IPS-NIHi7 (cell line): ENCODE measurements at regions not wholly inside any gene's neighbourhood (a gene's known extent, or its start where the extent isn't known, plus 50 kb on each side); places are given as distances from the start of the nearest gene placed in this dataset.
A peak's percentile ranks its signal among the peaks of the same experiment; 100 is the strongest.

ENCODE experiments used
- DNase-seq: peaks from one replicate; pipeline ENCODE4 v3.0.0; 2012; ENCODE audit warnings: mixed read lengths; ENCODE audit errors: extremely low spot score

- no peak for DNase-seq
Observed at GRCh38 chr1:222040121-222040805, 298.4 kb upstream of the DUSP10 start.

- no peak for DNase-seq
Observed at GRCh38 chr1:222038971-222039370, 297.1 kb upstream of the DUSP10 start.

DNA sequence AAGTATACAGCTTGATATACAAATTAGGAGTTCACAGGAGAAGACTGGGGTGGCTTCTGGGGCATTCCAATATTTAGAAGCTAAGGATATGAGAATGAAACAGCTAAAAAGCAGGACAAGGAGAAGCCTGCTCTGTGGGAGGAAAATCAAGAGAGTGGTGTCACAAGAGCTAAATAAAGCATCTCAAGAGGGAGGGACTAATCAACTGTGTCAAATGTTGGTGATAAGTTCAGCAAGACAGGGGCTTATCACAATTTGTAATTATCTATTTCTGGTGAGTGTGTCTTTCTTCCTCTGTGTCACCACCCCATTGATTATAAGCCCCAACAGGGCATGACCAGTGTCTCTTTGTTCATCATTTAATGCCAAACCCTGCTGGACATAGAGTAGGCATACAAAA lies 295.8 kb upstream of the DUSP10 start:
- no peak for DNase-seq

DNA sequence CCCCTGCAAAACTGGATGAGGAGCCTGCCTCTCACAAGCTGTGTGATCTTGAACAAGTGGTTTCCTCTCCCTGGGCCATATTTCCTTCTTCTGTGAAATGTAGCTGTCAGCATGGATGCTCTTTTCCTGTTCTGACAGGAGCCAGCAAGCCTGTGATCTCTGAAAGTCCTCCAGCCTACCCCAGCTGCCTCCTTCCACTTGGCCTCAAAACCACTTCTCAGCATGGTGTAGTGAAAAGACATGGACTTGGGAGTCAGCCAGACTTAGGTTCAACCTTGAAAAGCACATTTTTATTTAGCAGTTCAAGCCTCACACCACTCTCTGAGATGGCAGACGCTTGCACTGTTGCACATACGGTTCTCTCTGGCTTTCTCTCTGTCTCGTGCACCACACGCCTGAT lies 292.9 kb upstream of the DUSP10 start:
- no peak for DNase-seq

GRCh38 chr1:222033450-222033849 lies 291.6 kb upstream of the DUSP10 start:
- DNase-seq: no peak

GRCh38 chr1:222031318-222031717 lies 289.4 kb upstream of the DUSP10 start:
- no peak for DNase-seq

GRCh38 chr1:222028676-222029075 lies 286.8 kb upstream of the DUSP10 start:
- no peak for DNase-seq

DNA sequence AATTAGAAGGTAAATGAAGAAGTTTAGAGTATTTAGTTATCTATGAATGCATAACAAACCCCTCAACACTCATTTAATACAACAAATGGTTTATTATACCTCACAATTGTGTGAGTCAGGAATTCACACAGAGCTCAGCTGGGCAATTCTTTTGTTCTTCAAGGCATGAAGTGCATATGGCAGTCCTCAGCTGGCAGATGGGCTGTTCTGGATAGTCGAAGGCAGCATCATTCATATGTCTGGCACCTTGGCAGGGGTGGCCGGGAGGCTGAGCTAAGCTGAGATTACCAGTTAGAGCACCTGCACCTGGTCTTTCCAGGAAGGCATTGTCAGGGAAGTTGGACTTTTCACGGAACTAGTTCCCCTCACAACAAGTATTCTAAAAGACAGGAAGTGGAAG lies 286.2 kb upstream of the DUSP10 start:
- no peak for DNase-seq

DNA sequence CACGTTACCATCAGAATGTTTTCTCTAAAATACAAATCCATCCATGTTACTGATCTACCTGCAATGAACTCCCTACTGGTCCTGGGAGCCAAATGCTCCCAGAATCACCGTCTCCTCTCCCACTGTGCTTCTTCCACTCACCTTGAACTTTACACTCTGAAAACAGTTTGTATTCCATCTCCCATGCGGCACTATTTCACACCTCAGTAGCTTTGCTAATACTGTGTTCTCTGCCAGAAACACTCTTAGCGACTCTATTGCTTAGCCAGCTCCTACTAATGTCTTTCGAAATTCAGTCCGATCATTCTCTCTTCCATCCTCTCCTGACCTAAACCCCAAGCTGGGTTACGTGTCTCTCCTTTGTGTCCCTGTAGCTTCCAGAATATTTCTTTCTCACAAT lies 284.4 kb upstream of the DUSP10 start:
- no peak for DNase-seq

DNA sequence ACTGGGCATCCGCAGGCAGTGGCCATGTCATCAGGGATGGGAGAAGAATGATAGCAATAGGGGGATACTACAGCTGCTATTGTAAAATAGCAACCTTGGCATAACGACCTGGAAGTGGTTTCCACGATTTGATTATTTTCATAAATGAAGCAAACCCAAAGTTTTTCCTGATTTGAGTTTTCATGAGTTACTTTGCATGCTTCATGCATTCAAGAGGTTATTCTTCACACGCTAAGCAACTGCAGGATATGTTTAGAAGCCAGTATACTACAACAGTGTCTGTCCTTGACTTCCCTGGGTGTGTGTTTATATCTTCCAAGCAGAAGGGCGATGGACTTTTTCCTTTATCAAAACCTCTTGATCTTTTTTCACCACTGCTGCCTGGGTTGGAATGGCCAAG lies 281.1 kb upstream of the DUSP10 start:
- no peak for DNase-seq

- DNase-seq: no peak
Observed at GRCh38 chr1:222021129-222021528, 279.2 kb upstream of the DUSP10 start.

- no peak for DNase-seq
Observed at GRCh38 chr1:222020553-222020952, 278.7 kb upstream of the DUSP10 start.

DNA sequence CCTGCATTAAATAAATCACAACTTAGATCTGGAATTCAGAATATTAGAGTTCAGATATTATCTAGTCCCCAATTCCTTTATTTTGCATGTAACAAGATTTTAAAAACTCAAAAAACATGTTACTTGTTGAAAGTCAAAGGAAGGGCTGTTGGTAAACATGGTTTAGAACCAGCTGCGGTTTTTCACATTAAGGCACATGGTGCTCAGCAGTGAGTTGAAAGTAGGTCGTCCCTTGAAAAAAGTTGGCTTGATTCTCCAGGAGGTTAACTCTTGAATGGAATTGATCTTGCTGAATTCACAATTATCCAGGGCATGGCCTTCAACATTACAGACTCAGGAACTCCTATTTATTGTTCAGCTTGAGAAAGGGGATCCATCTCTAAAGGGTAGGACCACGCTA lies 277.1 kb upstream of the DUSP10 start:
- no peak for DNase-seq

GRCh38 chr1:222018041-222018440 lies 276.2 kb upstream of the DUSP10 start:
- no peak for DNase-seq

GRCh38 chr1:222015686-222016085 lies 273.8 kb upstream of the DUSP10 start:
- no peak for DNase-seq

DNA sequence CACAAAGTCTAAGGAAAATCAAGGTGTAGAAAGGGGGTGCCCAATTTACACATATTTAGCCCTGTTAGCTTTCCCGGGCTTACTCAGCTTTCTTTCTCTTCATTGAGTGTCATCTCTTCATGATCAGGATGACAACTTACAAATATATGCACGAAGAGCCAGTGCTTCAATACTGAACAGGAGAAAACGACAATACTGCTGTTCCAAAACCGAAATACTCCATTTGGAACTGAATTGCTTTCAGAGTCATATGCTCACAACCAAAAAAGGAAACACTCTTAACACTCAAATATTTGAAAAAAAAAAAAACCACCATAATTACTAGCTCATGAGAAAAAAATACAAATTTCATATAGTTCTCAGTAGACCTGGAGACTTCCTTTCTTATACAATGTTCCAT lies 272.1 kb upstream of the DUSP10 start:
- DNase-seq: no peak

DNA sequence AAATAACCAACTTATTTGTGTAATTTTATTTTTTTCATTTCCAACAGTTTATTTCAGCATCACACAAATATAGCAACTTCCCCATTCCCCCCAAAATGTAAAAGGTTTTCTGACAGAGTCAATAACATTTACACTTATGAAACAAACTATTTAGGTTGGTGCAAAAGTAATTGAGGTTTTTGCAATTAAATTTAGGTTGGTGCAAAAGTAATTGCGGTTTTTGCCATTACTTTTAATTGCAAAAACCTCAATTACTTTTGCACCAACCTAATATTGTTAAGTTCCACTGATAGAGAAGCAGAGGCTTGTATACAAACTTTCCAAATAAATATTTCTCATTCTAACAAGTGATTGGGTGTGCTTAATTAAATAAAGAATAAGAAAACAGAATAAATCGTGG lies 270.9 kb upstream of the DUSP10 start:
- DNase-seq: no peak

DNA sequence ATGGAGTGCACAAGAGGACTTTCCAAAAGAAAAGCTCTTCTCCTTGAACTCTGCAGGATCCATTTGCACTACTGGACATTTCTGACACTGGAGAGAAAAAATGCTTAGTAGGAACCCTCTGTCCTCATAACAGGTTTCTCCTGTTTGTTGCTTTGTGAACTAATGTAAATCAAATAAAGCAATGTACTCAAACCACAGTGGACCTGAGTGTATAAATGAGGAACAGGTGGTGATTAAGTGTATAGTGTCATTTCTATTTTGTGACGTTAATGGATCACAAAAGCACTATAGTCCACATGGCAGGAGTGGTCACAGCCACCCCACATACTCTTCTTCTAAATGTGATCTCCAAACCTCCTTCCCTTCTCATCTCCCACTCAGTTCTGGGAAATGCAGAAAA lies 268.4 kb upstream of the DUSP10 start:
- DNase-seq: no peak

DNA sequence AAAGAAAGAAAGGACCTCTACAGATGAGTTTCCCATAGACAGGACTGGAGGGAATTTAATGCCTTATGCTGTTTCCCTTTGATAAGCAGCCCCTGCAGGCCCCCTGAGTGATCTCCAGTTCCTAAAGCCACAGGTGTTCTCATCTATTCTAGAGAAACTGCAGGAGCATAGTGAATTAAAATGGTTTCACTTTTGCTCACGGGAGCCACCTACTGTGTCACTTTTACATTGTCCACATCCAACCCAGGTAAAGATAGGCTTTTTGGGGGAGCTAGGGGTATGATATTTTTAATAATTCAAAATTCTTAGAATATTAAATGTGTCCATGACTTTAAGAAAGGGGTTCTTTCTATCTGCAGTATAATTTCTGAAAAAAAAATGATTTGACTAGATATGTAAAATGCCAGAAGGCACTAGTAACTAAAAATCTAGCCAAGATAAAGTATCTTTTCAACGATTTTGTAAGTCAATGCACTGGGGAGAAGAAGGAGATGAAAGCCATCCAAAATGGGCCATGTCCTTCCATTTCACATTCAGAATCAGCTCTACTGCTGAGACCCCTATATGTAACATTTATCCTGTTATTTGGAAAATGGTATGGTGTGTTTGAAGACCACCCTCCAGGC lies 267.3 kb upstream of the DUSP10 start:
- peak; percentile 35 for DNase-seq

GRCh38 chr1:222006715-222007114 lies 264.8 kb upstream of the DUSP10 start:
- no peak for DNase-seq

DNA sequence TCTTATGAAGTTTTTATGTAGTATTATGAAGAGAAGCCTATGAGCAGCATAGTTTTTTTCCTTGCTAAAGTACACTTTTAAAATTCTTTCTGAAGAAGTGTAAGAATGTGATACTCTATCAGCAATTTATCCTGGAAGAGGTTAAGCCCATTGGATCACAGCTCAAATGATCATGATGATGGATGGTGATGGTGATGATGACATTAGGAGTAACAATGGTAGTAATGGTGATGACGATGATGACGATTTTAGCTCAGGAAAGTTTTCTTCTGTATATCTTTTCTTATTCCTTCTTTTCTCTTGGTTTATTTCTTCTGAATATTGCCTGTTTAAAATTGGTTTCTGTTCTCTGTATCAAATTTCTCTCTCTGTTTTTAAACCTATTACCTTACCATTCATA lies 262.9 kb upstream of the DUSP10 start:
- DNase-seq: no peak

GRCh38 chr1:222004034-222004433 lies 262.1 kb upstream of the DUSP10 start:
- DNase-seq: no peak

GRCh38 chr1:222002503-222002902 lies 260.6 kb upstream of the DUSP10 start:
- no peak for DNase-seq

GRCh38 chr1:222000131-222000530 lies 258.2 kb upstream of the DUSP10 start:
- no peak for DNase-seq
